ENCODE measurements at regions not wholly inside any gene's neighbourhood (a gene's known extent, or its start where the extent isn't known, plus 50 kb on each side); places are given as distances from the start of the nearest gene placed in this dataset.
"Not testable (repeated sequence)": the region's sequence is repeated elsewhere in the genome, so short reads cannot be mapped to it uniquely, and the experiment has no call there.

GRCh38 chr18:68427951-68428401 is 286.9 kb downstream of the TMX3 start:
- no peak for DNase-seq

DNA sequence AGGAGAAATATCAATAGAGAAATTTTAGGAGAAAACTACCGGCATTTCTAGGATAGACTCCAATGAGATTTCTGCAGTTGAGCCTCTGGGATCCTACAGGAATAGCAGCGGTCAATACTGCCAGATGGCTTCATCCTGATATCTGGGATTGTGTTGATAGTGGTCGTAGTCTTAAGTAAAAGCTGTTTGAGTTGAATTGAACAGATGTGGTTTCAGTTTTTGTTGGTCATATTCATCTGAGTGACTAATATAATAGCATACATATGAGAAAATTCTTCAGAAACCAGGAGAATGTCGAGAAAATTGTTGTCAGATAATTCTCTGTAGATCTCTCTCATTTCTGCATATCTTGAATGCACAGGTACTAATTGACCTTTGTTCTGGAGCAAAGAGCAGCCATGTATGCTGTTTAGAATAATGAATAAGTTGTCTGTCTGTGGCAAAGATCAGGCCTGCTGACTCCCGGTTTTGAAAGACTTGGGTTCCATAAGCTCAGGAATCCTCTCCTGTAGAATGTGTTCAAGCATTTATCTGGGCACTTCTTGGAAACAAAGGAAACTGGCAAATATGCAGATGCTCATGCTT is 288.1 kb downstream of the TMX3 start:
- no peak for DNase-seq

GRCh38 chr18:68418881-68419280 is 296.0 kb downstream of the TMX3 start:
- DNase-seq, result no peak

GRCh38 chr18:68418226-68418868 is 296.6 kb downstream of the TMX3 start:
- DNase-seq, result no peak

DNA sequence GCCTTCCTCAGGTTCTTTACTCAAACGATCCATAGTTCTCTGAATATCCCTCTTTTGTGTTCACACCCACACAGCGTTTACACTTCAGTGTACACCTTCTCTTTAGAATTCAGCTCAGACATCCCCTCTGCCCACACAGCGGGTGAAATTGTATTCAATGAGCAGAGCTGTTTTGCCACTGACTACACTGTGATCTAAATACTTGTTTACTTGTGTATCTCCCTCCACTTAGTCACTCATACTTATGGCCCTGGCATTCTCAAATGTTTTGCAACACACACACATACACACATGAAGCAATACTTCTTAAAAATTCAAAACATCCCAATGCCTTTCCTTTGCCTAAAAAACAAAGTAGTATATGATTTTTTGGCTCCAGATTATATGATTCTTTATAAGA is 297.1 kb downstream of the TMX3 start:
- no peak for DNase-seq

- DNase-seq, result no peak
Observed at GRCh38 chr18:68417166-68417799, 297.6 kb downstream of the TMX3 start.

DNA sequence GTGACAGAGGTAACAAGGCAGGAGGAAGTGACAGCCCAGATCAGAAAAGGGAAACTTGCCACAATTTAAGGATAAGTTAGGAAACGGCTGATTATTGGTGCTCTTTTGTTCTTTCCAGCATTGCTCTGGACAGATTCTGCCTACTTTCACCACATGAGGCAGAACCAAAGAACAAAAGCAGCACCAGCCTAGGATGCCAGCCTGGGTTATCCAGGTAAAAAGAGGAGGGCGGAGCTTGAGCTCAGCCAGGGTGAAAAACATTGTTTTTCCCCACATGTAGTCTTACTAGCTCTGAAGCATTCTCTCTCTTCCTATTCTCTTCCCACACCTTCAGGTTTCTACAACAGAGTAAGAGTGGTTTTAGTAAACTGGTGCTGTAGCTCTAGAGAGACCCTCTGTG is 300.5 kb downstream of the TMX3 start:
- no peak for DNase-seq

DNA sequence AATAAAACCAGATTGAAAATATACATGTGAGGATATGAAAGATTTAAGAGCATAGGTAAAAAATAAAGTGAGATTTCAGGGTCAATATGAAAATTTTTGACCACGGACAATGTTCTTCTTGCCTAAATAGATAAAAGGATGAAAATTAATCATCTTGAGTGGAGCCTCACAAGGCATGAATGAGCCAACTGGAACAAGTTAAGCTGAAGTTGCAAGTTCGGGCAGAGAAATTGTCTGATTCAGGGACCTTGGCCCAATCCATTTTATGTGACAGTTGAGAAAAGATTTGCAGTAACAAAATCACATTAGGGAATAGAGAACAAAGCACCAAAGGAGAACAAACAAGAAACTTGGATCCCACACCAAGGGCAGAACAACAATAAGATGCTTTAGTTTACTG is 305.3 kb downstream of the TMX3 start:
- DNase-seq, result no peak

- DNase-seq, result no peak
Observed at GRCh38 chr18:68406761-68407160, 308.1 kb downstream of the TMX3 start.

DNA sequence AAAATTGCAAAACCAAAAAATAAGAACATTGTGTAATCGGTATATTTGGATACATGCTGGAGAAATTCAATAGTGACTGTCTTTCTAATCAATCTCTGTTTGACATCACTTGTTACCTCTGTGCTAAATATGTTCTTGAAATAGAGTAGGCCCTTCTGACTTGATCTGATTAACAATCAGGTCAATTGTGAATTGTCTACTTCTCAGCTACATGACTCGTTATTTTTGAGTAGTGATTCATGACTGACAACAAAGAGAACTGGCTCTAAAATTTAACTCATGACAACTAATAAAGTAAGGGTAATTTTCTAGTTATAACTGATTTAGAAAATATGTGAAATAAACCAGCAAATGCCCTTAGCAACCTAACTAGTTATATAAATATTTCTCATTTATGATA is 312.1 kb downstream of the TMX3 start:
- no peak for DNase-seq

DNA sequence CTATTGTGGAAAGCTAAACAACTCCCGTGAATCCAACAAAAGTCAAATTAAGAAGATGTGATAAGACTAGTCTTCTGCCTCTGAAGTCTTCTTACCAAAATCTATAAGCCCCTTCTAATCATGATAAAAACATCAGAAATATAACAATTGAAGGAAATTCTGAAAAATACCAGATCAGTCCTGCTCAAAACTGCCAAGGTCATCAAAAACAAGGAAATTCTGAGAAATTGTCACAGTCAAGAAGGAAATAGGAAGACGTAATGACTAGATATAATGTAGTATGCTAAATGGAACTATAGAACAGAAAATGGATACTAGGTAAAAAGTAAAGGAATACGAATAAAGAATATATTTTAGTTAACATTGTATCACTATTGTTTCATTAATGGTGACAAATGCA is 314.0 kb downstream of the TMX3 start:
- no peak for DNase-seq

DNA sequence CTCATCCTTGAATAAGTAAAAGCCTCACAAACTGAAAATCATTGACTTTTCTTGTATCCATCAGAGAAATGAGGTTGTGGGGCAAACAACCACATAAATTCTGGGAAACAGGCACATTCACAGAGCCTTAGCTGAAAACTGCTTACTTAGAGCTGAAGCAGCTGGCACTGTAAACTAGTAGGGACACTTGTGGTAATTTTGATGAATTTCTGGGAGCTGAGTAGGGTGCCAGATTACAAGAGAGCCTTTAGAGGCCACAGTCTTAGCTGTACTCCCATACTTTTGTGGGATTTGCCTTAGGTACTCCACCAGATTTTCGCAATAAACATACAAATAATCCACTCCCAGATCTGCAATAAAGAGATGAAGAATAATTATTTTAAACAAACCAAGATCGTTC is 315.2 kb downstream of the TMX3 start:
- no peak for DNase-seq

DNA sequence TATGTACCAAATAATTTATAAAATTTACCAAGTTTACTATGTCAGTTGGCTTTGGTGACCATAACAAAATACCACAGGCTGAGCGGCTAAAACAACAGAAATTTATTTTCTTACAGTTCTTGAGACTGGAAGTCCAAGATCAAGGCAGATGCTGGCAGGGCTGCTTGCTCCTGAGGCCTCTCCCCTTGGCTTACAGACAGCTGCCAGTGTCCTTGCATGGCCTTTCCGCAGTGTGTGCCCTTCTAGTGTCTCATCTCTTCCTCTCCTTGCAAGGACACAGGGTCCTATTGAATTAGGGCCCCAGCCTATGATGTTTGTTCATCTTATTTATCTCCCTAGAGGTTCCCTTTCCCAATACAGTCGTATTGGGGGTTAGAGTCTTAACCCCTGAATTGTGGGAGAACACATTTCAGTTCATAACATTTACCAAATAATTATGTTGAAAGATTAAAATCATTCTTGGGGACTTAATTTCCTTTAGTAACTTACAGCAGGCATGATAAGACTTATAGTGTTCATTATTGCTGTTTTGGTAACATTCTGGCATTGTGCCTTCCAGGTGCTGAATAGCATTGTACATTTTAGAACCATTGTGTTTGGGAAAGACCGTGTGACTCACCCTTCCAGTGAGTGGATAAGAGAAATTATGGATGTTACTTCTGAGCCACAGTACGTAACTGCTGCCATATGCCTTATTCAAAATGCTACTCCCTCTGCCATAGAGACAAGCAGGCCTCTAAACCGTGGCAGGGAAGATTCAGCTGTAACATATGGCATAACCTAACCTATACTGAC is 317.5 kb downstream of the TMX3 start:
- DNase-seq, result no peak

DNA sequence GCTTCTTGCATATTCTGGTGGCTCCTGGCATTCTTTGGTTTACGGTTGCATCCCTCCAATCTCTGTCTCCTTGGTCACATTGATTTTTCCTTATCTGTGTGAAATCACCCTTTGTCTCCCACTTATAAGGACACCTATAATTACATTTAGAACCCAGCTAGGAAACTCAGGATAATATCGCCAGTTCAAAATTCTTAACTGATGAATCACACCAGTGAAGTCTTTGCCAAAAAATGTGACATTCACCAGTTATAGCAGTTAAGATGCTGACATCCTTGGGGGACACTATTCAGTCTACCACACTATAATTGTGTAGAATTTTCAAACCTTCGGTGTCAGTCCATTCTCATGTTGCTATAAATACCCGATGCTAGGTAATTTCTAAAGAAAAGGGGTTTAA is 320.2 kb downstream of the TMX3 start:
- no peak for DNase-seq

GRCh38 chr18:68391801-68392200 is 323.1 kb downstream of the TMX3 start:
- no peak for DNase-seq

DNA sequence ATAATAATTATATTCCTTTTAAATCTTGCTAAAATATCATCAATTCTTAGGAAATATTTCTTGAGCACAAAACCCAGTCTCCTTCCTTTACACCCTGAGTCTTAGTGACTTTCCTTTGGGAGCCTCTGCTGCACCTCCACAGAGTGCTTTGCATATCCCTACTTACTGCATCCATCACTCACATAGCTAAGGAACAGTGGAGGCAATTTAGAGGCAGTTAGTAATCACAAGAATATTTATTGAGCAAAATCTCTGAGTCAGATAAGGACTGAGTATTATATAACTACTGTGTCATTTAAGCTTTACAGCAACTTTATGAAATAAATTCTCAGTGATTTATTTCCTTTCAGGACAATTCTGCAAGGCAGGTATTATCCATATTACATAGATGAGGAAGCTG is 327.7 kb downstream of the TMX3 start:
- DNase-seq, result no peak

- DNase-seq, result not testable (repeated sequence)
Observed at GRCh38 chr18:68383979-68384378, 330.9 kb downstream of the TMX3 start.

- DNase-seq, result no peak
Observed at GRCh38 chr18:68376926-68377325, 338.0 kb downstream of the TMX3 start.

GRCh38 chr18:68362907-68363306 is 352.0 kb downstream of the TMX3 start:
- DNase-seq, result no peak

GRCh38 chr18:68355637-68356036 is 359.3 kb downstream of the TMX3 start:
- no peak for DNase-seq

DNA sequence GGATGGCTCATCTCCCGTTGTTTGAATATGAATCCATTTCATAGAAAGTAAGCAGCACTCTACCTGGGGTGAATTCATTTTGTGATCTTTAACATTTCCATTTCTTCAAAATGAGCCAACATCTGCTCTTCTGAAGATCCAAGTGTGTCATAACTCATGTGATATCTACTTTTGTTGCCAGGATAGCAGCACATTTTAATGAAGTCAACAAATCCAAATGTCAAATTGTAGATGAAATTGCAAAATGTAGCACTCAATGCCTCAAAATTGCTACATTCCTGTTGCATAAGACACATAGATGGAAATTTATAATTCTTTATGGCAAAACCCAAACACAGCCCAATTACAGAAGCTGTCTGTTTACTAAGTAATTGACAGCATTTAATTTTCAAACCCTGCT is 360.7 kb downstream of the TMX3 start:
- no peak for DNase-seq

DNA sequence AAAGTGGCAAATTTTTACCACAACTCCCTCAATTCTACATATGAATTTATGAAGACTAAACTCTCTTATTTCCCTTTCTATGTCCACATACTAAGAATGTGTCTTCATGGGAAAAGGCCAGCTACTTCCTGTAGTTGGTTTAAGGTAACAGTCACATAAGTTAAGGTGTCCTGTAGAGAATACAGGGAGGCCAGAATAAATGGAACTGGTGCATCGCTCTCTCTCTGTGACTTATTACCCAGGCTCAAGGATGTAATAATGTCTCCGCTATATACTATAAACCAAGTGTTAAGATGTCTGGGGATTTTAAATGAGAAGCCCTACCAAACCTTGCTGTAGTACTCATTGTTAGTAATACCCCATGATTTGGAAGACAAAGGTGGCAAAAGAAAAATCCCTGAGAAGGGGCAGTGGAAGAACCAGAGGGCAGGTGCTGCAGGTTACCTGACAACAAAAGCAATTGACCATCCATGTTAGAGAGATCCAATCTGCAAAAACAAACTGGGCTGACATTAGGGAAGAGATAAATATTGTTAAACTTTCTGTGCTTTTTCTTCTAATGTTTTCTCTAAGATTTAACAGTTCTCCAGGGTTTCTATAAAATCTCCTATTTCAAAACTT is 372.8 kb downstream of the TMX3 start:
- DNase-seq, result no peak

GRCh38 chr18:68340606-68341005 is 374.3 kb downstream of the TMX3 start:
- no peak for DNase-seq
